ENCODE measurements at regions not wholly inside any gene's neighbourhood (a gene's known extent, or its start where the extent isn't known, plus 50 kb on each side); places are given as distances from the start of the nearest gene placed in this dataset.
"Not testable (repeated sequence)": the region's sequence is repeated elsewhere in the genome, so short reads cannot be mapped to it uniquely, and the experiment has no call there.

GRCh38 chr5:108696951-108697715 lies 50.6 kb upstream of the FER start:
- DNase-seq, result no peak

GRCh38 chr5:108696407-108696806 lies 51.3 kb upstream of the FER start:
- no peak for DNase-seq

- DNase-seq, result no peak
Observed at GRCh38 chr5:108688485-108688884, 59.2 kb upstream of the FER start.

- DNase-seq, result peak; percentile 25
Observed at GRCh38 chr5:108687595-108688200, 60.0 kb upstream of the FER start.

GRCh38 chr5:108686676-108687075 lies 61.0 kb upstream of the FER start:
- no peak for DNase-seq

GRCh38 chr5:108685448-108686216 lies 62.1 kb upstream of the FER start:
- DNase-seq, result not testable (repeated sequence)

- peak; percentile 75 for DNase-seq
Observed at GRCh38 chr5:108681079-108681921, 66.4 kb upstream of the FER start.

- no peak for DNase-seq
Observed at GRCh38 chr5:108678091-108678490, 69.6 kb upstream of the FER start.

GRCh38 chr5:108675736-108676135 lies 72.0 kb upstream of the FER start:
- DNase-seq, result no peak

- DNase-seq, result no peak
Observed at GRCh38 chr5:108672639-108673038, 75.1 kb upstream of the FER start.

- DNase-seq, result no peak
Observed at GRCh38 chr5:108670591-108671289, 77.0 kb upstream of the FER start.

GRCh38 chr5:108669462-108669861 lies 78.2 kb upstream of the FER start:
- no peak for DNase-seq

GRCh38 chr5:108661590-108662219 lies 86.0 kb upstream of the FER start:
- DNase-seq, result no peak

- no peak for DNase-seq
Observed at GRCh38 chr5:108661024-108661423, 86.7 kb upstream of the FER start.

GRCh38 chr5:108660291-108660690 lies 87.4 kb upstream of the FER start:
- no peak for DNase-seq

GRCh38 chr5:108659531-108659930 lies 88.2 kb upstream of the FER start:
- DNase-seq, result no peak

GRCh38 chr5:108655750-108656450 lies 91.8 kb upstream of the FER start:
- DNase-seq, result no peak

GRCh38 chr5:108654051-108654450 lies 93.6 kb upstream of the FER start:
- no peak for DNase-seq

- no peak for DNase-seq
Observed at GRCh38 chr5:108653201-108653600, 94.5 kb upstream of the FER start.

- no peak for DNase-seq
Observed at GRCh38 chr5:108650997-108651396, 96.7 kb upstream of the FER start.

All from muscle of arm (tissue), 1 donor.